Activated B cell treated with CpG ODN at 0.5 μM for 24 hours (primary cell): ENCODE measurements at regions not wholly inside any gene's neighbourhood (a gene's known extent, or its start where the extent isn't known, plus 50 kb on each side); places are given as distances from the start of the nearest gene placed in this dataset.

ENCODE experiments used
- ATAC-seq: fragments of 200-7000 bp; cut with Tn5 transposase; one replicate; pipeline ENCODE4 v1.10.0; 2021; ENCODE audit warnings: low read depth, mild to moderate bottlenecking, moderate library complexity
- CTCF ChIA-PET: fragments of 350-600 bp; sonication (Branson Sonifier 250); formaldehyde crosslinking; loops from one replicate; lab custom pipeline; 2021; ENCODE audit warnings: antibody characterized with exemption; lab: Charles Lee
- POLR2A ChIA-PET: fragments of 350-600 bp; sonication (Branson Sonifier 250); formaldehyde crosslinking; loops from one replicate; lab custom pipeline; 2021; ENCODE audit warnings: antibody characterized with exemption; lab: Charles Lee
- DNase-seq: peaks from one replicate; pipeline ENCODE4 v3.0.0; 2022
- H3K27ac Mint-ChIP-seq: one replicate; pipeline ENCODE4 v1.8.0; 2020; ENCODE audit warnings: mixed read lengths
- H3K27me3 Mint-ChIP-seq: one replicate; pipeline ENCODE4 v1.8.0; 2021; ENCODE audit warnings: mixed read lengths
- H3K36me3 Mint-ChIP-seq: one replicate; pipeline ENCODE4 v1.8.0; 2021; ENCODE audit warnings: low read depth, mixed read lengths
- H3K4me1 Mint-ChIP-seq: one replicate; pipeline ENCODE4 v1.8.0; 2021; ENCODE audit warnings: mixed read lengths
- H3K4me3 Mint-ChIP-seq: one replicate; pipeline ENCODE4 v1.8.0; 2020; ENCODE audit warnings: mild to moderate bottlenecking, mixed read lengths
- H3K9me3 Mint-ChIP-seq: one replicate; pipeline ENCODE4 v1.8.0; 2020; ENCODE audit warnings: mixed read lengths
- intact Hi-C: fragments of 100-400 bp; cut with micrococcal nuclease; formaldehyde crosslinking; loops from one replicate; pipeline ENCODE4 v1.15.1; 2024
- TF ChIP-seq, protein P1 (sequence below): fragments of 200-600 bp; IDR thresholded peaks from one replicate; pipeline ENCODE4 v1.8.0; 2022; ENCODE audit warnings: antibody characterized with exemption, mild to moderate bottlenecking

DNA sequence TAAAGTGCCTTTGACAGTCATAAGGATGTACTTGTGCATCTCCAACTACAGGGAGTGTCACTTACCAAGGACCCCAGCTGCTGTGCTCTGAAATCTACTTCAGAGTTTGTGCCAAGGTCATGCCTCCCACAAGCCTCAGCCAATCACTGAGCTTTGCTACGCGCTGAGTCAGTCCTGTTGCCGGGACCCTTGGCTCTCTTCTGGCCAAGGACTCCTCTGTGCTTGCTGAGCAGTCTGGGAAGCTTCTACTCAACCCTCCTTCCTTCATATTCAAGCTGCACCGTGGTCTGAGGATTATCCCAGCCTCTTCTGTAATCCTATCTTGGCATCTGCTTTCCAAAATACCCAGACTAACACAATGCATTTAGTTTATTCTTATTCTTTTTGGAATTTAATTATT is 398.9 kb upstream of the FANCL start:
- ChIA-PET POLR2A (no interaction called here), CTCF (no interaction called here)
- Mint-ChIP-seq H3K27ac (no peak overlapping the region), H3K4me1 (peaks cover 6% of the 10 kb centered on the region), H3K9me3 (no peaks in the 10 kb centered on the region), H3K36me3 (no peaks in the 10 kb centered on the region), H3K27me3 (no peaks in the 10 kb centered on the region), H3K4me3 (no peak overlapping the region)
- no peak for DNase-seq
- intact Hi-C loops = no loop called here
- no peak for ATAC-seq
- TF ChIP-seq, protein P1, sequence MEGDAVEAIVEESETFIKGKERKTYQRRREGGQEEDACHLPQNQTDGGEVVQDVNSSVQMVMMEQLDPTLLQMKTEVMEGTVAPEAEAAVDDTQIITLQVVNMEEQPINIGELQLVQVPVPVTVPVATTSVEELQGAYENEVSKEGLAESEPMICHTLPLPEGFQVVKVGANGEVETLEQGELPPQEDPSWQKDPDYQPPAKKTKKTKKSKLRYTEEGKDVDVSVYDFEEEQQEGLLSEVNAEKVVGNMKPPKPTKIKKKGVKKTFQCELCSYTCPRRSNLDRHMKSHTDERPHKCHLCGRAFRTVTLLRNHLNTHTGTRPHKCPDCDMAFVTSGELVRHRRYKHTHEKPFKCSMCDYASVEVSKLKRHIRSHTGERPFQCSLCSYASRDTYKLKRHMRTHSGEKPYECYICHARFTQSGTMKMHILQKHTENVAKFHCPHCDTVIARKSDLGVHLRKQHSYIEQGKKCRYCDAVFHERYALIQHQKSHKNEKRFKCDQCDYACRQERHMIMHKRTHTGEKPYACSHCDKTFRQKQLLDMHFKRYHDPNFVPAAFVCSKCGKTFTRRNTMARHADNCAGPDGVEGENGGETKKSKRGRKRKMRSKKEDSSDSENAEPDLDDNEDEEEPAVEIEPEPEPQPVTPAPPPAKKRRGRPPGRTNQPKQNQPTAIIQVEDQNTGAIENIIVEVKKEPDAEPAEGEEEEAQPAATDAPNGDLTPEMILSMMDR = no peak

DNA sequence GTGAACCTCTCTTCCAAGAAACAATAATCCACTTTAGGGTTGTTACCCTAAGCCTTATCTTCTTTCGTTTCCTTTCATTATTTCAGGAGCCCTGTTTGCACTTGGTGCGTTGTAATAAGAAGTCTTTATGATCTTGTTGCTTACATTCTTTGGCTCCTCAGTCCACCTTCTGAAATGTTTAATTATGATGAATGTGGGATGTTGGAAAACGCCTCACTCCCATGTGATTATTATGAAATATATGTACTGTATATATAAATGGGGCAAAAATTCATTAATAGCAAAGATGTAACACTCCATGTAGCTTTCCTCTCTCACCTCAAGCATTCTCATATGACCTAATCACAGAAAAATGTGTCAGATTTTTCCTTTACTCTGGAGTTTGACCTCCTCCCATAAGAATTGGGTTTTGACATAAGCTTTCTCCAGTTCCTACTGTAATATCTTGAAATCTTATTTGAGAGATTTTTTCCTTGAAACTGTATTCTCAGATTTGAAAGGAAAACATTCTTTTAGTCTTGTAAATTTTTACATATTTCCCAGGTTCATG is 397.2 kb upstream of the FANCL start:
- TF ChIP-seq, protein P1 = no peak
- Mint-ChIP-seq H3K27ac (no peak overlapping the region), H3K4me1 (no peaks in the 10 kb centered on the region), H3K36me3 (no peaks in the 10 kb centered on the region), H3K4me3 (no peak overlapping the region), H3K9me3 (no peaks in the 10 kb centered on the region), H3K27me3 (peaks cover 2% of the 10 kb centered on the region)
- no peak for DNase-seq
- ChIA-PET POLR2A (no interaction called here), CTCF (no interaction called here)
- no peak for ATAC-seq
- intact Hi-C loops = no loop called here

DNA sequence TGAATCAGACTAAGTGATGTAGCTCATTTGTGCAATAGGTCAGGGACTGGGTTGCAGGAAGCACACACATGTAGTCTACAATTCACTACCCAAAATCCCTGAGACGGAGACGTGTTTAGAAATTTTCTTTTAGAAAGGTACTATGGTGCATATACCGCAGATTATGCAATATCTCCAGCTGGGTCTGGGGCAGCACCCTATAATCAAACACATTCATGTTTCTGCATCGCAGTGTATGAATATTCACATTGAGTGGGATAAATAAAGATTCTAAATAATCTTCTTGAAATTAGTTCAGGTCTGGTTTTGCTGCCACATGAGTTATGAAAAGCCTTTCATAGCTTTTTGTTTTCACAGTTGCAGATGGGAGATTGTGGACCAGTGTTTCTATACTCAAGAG is 395.7 kb upstream of the FANCL start:
- H3K4me1 Mint-ChIP-seq = no peaks in the 10 kb centered on the region
- H3K27me3 Mint-ChIP-seq = peaks cover 2% of the 10 kb centered on the region
- no peaks in the 10 kb centered on the region for H3K9me3 Mint-ChIP-seq
- TF ChIP-seq, protein P1 = no peak
- no peaks in the 10 kb centered on the region for H3K36me3 Mint-ChIP-seq
- ATAC-seq (no peak), DNase-seq (no peak)
- ChIA-PET CTCF (no interaction called here), POLR2A (no interaction called here)
- no peak overlapping the region for H3K27ac Mint-ChIP-seq
- H3K4me3 Mint-ChIP-seq = no peak overlapping the region
- intact Hi-C loops = no loop called here

DNA sequence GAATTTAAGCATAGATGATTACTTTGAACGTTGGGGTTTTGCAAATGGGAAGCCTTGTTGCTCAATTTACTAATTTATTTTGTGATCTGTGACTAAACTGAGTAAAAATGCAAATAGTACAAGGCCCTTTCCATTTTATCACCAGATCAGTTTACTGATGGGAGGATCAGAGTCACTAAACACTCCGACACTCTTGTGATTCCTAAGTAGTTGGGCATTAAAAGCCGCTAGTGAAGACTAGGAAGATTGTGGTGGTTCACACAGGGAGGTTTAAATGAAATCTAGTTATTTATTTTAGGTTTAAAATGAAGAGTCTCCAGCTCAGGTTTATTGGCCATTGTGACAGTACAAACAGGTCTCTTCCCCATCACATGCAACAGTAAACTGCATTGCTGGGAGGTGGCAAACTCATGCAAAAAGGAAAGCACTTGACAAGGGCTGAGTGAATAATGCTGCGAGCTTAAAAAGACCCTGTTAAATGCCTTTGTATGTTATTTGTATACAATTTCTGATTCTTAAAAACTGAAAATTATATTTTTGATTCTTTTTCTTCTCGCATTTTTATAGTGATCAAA is 394.8 kb upstream of the FANCL start:
- no peaks in the 10 kb centered on the region for H3K36me3 Mint-ChIP-seq
- no peak for ATAC-seq
- no peaks in the 10 kb centered on the region for H3K9me3 Mint-ChIP-seq
- CTCF ChIA-PET = no interaction called here
- TF ChIP-seq, protein P1 = no peak
- DNase-seq = no peak
- peaks cover 2% of the 10 kb centered on the region for H3K27me3 Mint-ChIP-seq
- H3K4me3 Mint-ChIP-seq = no peak overlapping the region
- no peaks in the 10 kb centered on the region for H3K4me1 Mint-ChIP-seq
- POLR2A ChIA-PET = no interaction called here
- intact Hi-C loops = no loop called here
- no peak overlapping the region for H3K27ac Mint-ChIP-seq

DNA sequence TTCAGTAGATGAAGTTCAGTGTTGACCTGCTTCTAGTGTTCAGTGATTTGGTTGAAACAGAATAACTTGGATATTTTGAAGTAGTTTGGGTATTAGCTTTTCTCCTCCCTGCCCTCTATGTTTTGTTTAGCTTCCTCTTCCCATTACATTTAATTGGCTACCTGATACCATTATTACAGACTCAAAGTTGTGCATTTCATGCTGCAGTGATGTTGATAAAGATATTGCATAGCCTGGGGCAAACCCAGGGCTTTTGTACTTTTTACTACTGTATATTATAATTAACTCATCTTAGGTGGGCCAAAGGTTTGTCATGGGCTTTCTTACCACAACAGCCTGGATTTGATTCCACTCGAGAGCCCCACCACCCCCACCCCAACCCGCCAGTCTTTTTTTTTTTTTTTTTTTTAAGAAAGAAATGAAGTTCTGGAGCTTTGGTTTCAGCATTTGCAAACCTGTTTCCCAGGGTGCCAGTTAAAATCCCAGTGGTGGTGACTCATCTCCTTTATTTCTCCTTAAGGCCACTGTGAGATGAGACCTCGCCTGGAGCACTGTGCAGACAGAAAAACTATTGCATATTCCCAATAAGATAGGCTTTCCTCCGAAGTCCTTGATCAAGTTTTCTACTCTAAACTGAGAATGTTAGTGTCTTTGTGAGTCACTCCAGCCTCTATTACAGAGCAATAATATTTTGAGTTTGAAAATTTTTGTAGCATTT is 393.7 kb upstream of the FANCL start:
- peaks cover 2% of the 10 kb centered on the region for H3K27me3 Mint-ChIP-seq
- no peak overlapping the region for H3K27ac Mint-ChIP-seq
- ChIA-PET POLR2A (no interaction called here), CTCF (no interaction called here)
- no peak for DNase-seq
- H3K36me3 Mint-ChIP-seq = no peaks in the 10 kb centered on the region
- TF ChIP-seq, protein P1 = no peak
- H3K4me3 Mint-ChIP-seq = no peak overlapping the region
- no peaks in the 10 kb centered on the region for H3K9me3 Mint-ChIP-seq
- intact Hi-C loops = no loop called here
- H3K4me1 Mint-ChIP-seq = no peaks in the 10 kb centered on the region
- no peak for ATAC-seq
